Hepatocyte (in vitro differentiated cells): ENCODE measurements at regions not wholly inside any gene's neighbourhood (a gene's known extent, or its start where the extent isn't known, plus 50 kb on each side); places are given as distances from the start of the nearest gene placed in this dataset.
A peak's percentile ranks its signal among the peaks of the same experiment; 100 is the strongest.

Experiments
- DNase-seq: peaks from one replicate; pipeline ENCODE4 v3.0.0-alpha.2; 2016; ENCODE audit warnings: low spot score
- H2AFZ ChIP-seq: fragments of 200-600 bp; sonication (generic); 2 replicates; pipeline ENCODE4 v1.6.0; 2016; ENCODE audit warnings: antibody characterized with exemption, mild to moderate bottlenecking
- H3K27ac ChIP-seq: fragments of 200-600 bp; sonication (generic); 2 replicates; pipeline ENCODE4 v1.5.1; 2016; ENCODE audit warnings: mild to moderate bottlenecking
- H3K27me3 ChIP-seq: fragments of 200-600 bp; sonication (generic); 2 replicates; pipeline ENCODE4 v1.6.1; 2016
- H3K36me3 ChIP-seq: fragments of 200-600 bp; sonication (generic); replicated peaks from 2 replicates; pipeline ENCODE4 v1.5.1; 2016; ENCODE audit warnings: low read depth; ENCODE audit not compliant: insufficient read depth
- H3K4me1 ChIP-seq: fragments of 200-600 bp; sonication (generic); 2 replicates; pipeline ENCODE4 v1.5.1; 2016; ENCODE audit warnings: mild to moderate bottlenecking, moderate library complexity; ENCODE audit not compliant: insufficient read depth
- H3K4me2 ChIP-seq: fragments of 200-600 bp; sonication (generic); 2 replicates; pipeline ENCODE4 v1.6.0; 2016
- H3K4me3 ChIP-seq: fragments of 200-600 bp; sonication (generic); 2 replicates; pipeline ENCODE4 v1.5.1; 2016; ENCODE audit warnings: mild to moderate bottlenecking
- H3K79me2 ChIP-seq: fragments of 200-600 bp; sonication (generic); 2 replicates; pipeline ENCODE4 v1.6.0; 2017; ENCODE audit warnings: mild to moderate bottlenecking
- H3K9me2 ChIP-seq: fragments of 200-600 bp; sonication (generic); replicated peaks from 2 replicates; pipeline ENCODE4 v1.6.0; 2017; ENCODE audit warnings: mild to moderate bottlenecking; ENCODE audit not compliant: insufficient read depth
- H3K9me3 ChIP-seq: fragments of 200-600 bp; sonication (generic); 2 replicates; pipeline ENCODE4 v1.5.1; 2016; ENCODE audit warnings: low read depth, mild to moderate bottlenecking
- H4K20me1 ChIP-seq: fragments of 200-600 bp; sonication (generic); 2 replicates; pipeline ENCODE4 v1.6.0; 2016; ENCODE audit warnings: mild to moderate bottlenecking; ENCODE audit not compliant: insufficient read depth, poor library complexity, severe bottlenecking
- EZH2 ChIP-seq: fragments of 200-600 bp; sonication (generic); IDR thresholded peaks from 2 replicates; pipeline ENCODE4 v1.6.1; 2016; ENCODE audit warnings: antibody characterized with exemption, mild to moderate bottlenecking, borderline replicate concordance
- EZH2phosphoT487 ChIP-seq: fragments of 200-600 bp; sonication (generic); IDR thresholded peaks from one replicate; pipeline ENCODE4 v1.6.1; 2018; ENCODE audit warnings: antibody characterized with exemption, mild to moderate bottlenecking, low read depth, moderate library complexity; ENCODE audit not compliant: unreplicated experiment, severe bottlenecking
- WGBS: methylation state at CpG from one replicate; pipeline ENCODE4 v1.1.6; 2016; ENCODE audit warnings: low lambda C conversion rate; ENCODE audit errors: missing lambda C conversion rate; 5-methylcytosine and 5-hydroxymethylcytosine counted together
- TF ChIP-seq, protein P1 (sequence below): fragments of 200-600 bp; sonication (generic); IDR thresholded peaks from 2 replicates; pipeline ENCODE4 v1.5.1; 2016; ENCODE audit warnings: antibody characterized with exemption, mild to moderate bottlenecking; ENCODE audit not compliant: poor library complexity

- Histone ChIP-seq H3K27me3 (no peaks in the 10 kb centered on the region), H3K4me1 (peaks cover 19% of the 10 kb centered on the region), H3K4me2 (no peak overlapping the region), H3K9me2 (no peaks in the 10 kb centered on the region), H2AFZ (no peak overlapping the region), H3K9me3 (no peaks in the 10 kb centered on the region), H3K36me3 (no peaks in the 10 kb centered on the region), H3K4me3 (no peak overlapping the region), H3K79me2 (no peaks in the 10 kb centered on the region), H3K27ac (no peak overlapping the region), H4K20me1 (no peaks in the 10 kb centered on the region)
- TF ChIP-seq EZH2 (no peak), EZH2phosphoT487 (no peak)
- TF ChIP-seq, protein P1, sequence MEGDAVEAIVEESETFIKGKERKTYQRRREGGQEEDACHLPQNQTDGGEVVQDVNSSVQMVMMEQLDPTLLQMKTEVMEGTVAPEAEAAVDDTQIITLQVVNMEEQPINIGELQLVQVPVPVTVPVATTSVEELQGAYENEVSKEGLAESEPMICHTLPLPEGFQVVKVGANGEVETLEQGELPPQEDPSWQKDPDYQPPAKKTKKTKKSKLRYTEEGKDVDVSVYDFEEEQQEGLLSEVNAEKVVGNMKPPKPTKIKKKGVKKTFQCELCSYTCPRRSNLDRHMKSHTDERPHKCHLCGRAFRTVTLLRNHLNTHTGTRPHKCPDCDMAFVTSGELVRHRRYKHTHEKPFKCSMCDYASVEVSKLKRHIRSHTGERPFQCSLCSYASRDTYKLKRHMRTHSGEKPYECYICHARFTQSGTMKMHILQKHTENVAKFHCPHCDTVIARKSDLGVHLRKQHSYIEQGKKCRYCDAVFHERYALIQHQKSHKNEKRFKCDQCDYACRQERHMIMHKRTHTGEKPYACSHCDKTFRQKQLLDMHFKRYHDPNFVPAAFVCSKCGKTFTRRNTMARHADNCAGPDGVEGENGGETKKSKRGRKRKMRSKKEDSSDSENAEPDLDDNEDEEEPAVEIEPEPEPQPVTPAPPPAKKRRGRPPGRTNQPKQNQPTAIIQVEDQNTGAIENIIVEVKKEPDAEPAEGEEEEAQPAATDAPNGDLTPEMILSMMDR, result no peak
- no peak for DNase-seq
- 89% methylated on average over 2 of the region's 2 CpGs for WGBS
Measured at GRCh38 chr2:147639386-147639785, 205.4 kb upstream of the ACVR2A start.

DNA sequence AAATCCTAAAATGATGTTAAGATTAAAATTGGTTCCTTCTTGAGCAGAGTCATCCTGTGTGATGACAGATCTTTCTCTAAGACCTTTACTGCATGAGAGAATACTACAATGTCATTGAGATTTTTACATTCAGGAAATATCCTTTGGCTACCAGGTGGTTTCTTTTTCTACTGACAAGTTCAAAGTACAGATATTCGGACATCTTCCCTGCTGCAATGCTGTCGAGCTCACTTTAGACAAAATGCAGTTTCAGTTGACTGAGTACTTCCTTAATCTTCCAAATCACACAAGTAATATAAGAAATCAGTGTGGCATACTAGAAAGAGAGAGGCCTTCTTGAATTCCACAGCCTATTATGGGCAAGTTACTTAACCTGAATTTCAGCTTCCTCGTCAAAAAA, 207.9 kb upstream of the ACVR2A start:
- H3K27me3 ChIP-seq, result no peaks in the 10 kb centered on the region
- H3K79me2 ChIP-seq, result no peaks in the 10 kb centered on the region
- H3K4me2 ChIP-seq, result peak overlapping the region; percentile 26
- peak overlapping the region; percentile 29 for H3K27ac ChIP-seq
- H2AFZ ChIP-seq, result peak overlapping the region; percentile 5
- H3K4me3 ChIP-seq, result no peak overlapping the region
- TF ChIP-seq EZH2phosphoT487 (no peak), EZH2 (no peak)
- TF ChIP-seq, protein P1, result no peak
- H3K36me3 ChIP-seq, result no peaks in the 10 kb centered on the region
- peaks cover 17% of the 10 kb centered on the region for H3K4me1 ChIP-seq
- DNase-seq, result no peak
- H3K9me2 ChIP-seq, result no peaks in the 10 kb centered on the region
- no peaks in the 10 kb centered on the region for H3K9me3 ChIP-seq
- H4K20me1 ChIP-seq, result no peaks in the 10 kb centered on the region
- WGBS, result 52% methylated on average over 3 of the region's 3 CpGs

- H3K9me2 ChIP-seq, result no peaks in the 10 kb centered on the region
- no peaks in the 10 kb centered on the region for H3K27me3 ChIP-seq
- TF ChIP-seq EZH2 (no peak), EZH2phosphoT487 (no peak)
- TF ChIP-seq, protein P1, result no peak
- peak; percentile 26 for DNase-seq
- no peak overlapping the region for H3K4me3 ChIP-seq
- H3K27ac ChIP-seq, result peak overlapping the region; percentile 29
- no peaks in the 10 kb centered on the region for H3K79me2 ChIP-seq
- H3K4me2 ChIP-seq, result peak overlapping the region; percentile 26
- H2AFZ ChIP-seq, result no peak overlapping the region
- WGBS, result 62% methylated on average over 8 of the region's 8 CpGs
- H3K36me3 ChIP-seq, result no peaks in the 10 kb centered on the region
- no peaks in the 10 kb centered on the region for H4K20me1 ChIP-seq
- no peaks in the 10 kb centered on the region for H3K9me3 ChIP-seq
- peaks cover 17% of the 10 kb centered on the region for H3K4me1 ChIP-seq
Measured at GRCh38 chr2:147636238-147636882, 208.5 kb upstream of the ACVR2A start.
